Hematopoietic multipotent progenitor cell treated with erythropoietin and hydrocortisone succinate and interleukin-3 and kit ligand, for 17 days (in vitro differentiated cells): ENCODE measurements at regions not wholly inside any gene's neighbourhood (a gene's known extent, or its start where the extent isn't known, plus 50 kb on each side); places are given as distances from the start of the nearest gene placed in this dataset.
"Not testable (repeated sequence)": the region's sequence is repeated elsewhere in the genome, so short reads cannot be mapped to it uniquely, and the experiment has no call there.

Experiments used
- DNase-seq: peaks from one replicate; pipeline ENCODE4 v3.0.0-alpha.2; 2015; ENCODE audit warnings: low spot score

- DNase-seq: no peak
These were observed 226.5 kb downstream of the DKK1 start for GRCh38 chr10:52540479-52540984.

- no peak for DNase-seq
These were observed 227.0 kb downstream of the DKK1 start for GRCh38 chr10:52541006-52541473.

GRCh38 chr10:52542906-52543305 lies 228.8 kb downstream of the DKK1 start:
- DNase-seq: no peak

- DNase-seq: no peak
These were observed 221.5 kb downstream of the MBL2 start for GRCh38 chr10:52551046-52551445.

- no peak for DNase-seq
These were observed 214.5 kb downstream of the MBL2 start for GRCh38 chr10:52558090-52558489.

GRCh38 chr10:52561322-52561721 lies 211.3 kb downstream of the MBL2 start:
- DNase-seq: no peak

GRCh38 chr10:52563360-52563759 lies 209.2 kb downstream of the MBL2 start:
- no peak for DNase-seq

GRCh38 chr10:52566471-52567246 lies 205.9 kb downstream of the MBL2 start:
- no peak for DNase-seq

- DNase-seq: no peak
These were observed 205.4 kb downstream of the MBL2 start for GRCh38 chr10:52567247-52567580.

- DNase-seq: no peak
These were observed 204.3 kb downstream of the MBL2 start for GRCh38 chr10:52568309-52568708.

GRCh38 chr10:52570490-52570889 lies 202.1 kb downstream of the MBL2 start:
- DNase-seq: no peak

- no peak for DNase-seq
These were observed 201.6 kb downstream of the MBL2 start for GRCh38 chr10:52571018-52571417.

GRCh38 chr10:52571516-52572182 lies 200.9 kb downstream of the MBL2 start:
- DNase-seq: no peak

- DNase-seq: no peak
These were observed 199.2 kb downstream of the MBL2 start for GRCh38 chr10:52573347-52573746.

- DNase-seq: no peak
These were observed 197.9 kb downstream of the MBL2 start for GRCh38 chr10:52574697-52575096.

- DNase-seq: no peak
These were observed 195.5 kb downstream of the MBL2 start for GRCh38 chr10:52577047-52577446.

- DNase-seq: no peak
These were observed 193.6 kb downstream of the MBL2 start for GRCh38 chr10:52578871-52579405.

GRCh38 chr10:52581636-52582035 lies 190.9 kb downstream of the MBL2 start:
- DNase-seq: not testable (repeated sequence)

- DNase-seq: no peak
These were observed 189.2 kb downstream of the MBL2 start for GRCh38 chr10:52583336-52583735.

- DNase-seq: no peak
These were observed 185.9 kb downstream of the MBL2 start for GRCh38 chr10:52586710-52587109.

GRCh38 chr10:52597189-52597863 lies 175.3 kb downstream of the MBL2 start:
- DNase-seq: no peak

- no peak for DNase-seq
These were observed 173.6 kb downstream of the MBL2 start for GRCh38 chr10:52598936-52599335.
